Stimulated activated CD4-positive, alpha-beta T cell treated with anti-CD3 and anti-CD28 coated beads, TNF-alpha, amount 100 ng/mL, for 1 hour (primary cell): ENCODE measurements at regions not wholly inside any gene's neighbourhood (a gene's known extent, or its start where the extent isn't known, plus 50 kb on each side); places are given as distances from the start of the nearest gene placed in this dataset.
A peak's percentile ranks its signal among the peaks of the same experiment; 100 is the strongest.

Experiments used
- DNase-seq, 3 donors: peaks; one replicate each; pipeline ENCODE4 v3.0.0-alpha.2; 2020; ENCODE audit warnings: low read depth in 3 of 3, low spot score in 1 of 3

DNA sequence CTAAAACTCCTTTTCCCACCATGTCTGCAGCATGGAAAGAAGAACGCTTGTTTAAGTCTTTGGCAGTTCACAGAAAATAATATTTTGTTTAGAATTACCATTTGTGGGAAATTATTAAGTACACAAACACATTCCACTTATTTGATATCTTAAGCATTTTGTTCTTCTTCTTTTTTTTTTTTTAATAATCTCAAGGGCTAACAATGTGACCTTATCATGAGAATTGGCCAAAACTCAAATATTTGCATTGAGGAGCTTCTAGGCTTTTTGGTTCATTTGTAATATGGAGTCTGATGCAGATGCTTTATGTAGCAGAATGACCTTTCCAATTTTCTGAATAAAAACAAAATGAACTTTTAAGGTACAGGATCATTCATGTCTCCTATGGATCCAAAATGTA lies 555.0 kb downstream of the ZEB2 start:
- no peak for DNase-seq

DNA sequence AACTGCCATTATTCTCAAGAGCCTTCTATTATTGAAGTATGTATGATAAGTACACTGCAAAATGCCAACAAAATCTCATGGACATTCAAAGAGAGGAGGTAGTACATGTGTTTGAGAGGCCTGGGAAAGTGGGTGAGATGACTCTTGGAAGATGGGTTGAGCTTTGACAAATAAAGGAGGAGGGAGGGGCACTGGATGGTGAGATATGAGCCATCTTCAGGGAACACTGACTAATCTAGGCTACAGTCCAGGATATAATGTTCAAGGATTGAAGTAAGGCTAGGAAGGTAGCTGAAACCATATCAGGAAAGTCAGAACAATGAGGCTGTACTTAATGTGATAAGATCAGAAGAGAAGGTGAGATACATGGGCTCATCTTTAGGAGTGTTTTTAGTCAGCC lies 559.7 kb downstream of the ZEB2 start:
- no peak for DNase-seq

DNA sequence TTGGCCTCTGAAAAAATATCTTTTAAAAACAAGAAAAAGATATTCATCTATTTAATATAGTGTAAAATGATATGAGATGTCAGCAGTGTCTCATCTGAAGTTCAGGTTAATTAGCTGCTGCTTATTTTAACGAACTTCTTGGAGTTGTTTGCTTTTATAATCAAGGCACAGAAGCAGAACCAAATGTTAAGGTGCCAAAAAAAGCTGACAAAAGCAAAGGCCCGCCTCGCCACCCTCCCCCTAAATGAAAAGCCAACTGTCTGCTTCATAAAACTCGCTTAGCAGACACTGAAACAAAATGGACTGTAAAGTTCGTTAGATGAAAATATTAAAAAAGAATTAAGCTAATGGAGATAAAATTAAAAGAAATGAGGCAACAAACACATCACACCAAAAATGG lies 562.6 kb downstream of the ZEB2 start:
- no peak for DNase-seq

DNA sequence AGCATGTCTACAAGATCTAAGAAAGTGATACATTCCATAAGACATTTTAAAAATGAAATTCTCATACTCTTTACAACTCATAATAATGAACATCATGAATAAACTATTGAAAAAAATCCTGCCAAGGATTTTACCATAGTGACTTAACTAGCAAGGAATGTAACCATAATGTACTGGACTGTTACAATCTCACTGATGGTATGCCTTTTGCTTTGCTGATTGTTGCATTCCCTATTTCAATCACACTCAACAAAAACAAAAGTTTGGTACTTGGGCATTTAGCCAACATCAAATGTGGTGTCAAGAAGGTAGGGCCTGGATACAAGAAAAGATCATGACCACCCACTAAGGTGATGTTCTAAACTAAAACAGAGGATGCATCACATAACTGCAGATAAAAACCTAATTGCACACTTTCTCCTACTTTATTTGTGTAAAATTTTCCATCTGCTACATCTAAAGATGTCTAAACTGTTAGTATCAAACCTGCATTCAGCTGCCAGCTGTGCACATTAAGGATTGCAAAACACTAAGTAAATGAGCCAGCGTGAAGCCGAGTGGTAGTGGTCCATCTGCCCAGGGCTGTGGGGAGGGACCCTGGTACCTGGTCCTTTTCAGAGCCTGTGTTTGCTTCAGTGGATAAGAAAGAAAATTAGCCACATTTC lies 564.4 kb downstream of the ZEB2 start:
- DNase-seq, result no peak

DNA sequence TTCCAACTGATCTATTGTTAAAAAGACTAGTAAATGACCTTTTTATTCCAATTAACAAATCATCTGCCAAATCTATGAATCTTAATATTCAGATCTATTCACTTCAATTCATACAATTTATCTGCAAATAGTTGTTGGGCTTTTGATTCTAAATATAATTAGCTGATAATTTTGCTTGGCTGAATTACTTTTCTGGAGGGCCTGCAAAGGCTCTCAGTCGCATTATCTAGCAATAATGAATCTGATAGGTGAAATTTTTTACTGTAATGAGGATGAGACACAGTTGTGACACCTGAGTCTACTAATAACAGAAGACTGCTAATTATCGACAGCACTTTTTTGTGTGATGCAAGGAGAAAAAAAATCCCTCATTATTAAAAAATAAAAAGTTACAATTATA lies 565.1 kb downstream of the ZEB2 start:
- no peak for DNase-seq

DNA sequence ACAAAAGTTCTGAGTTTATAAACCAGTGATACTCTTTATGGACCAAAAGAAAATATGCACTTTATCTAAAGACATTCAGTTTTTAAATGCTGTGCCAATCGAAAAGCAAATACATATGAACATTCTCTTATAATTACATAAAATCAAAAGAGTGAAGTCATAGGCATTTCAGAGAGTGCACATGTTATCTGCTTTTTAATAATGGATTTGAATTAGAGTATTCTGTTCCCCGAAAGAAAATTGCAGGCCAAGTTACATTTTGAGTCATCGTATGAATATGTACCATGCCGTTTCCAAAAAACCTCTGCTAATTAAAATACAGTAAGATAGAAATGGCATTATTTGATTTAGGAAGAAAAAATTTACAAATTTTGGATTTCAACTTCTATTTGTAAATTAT lies 565.7 kb downstream of the ZEB2 start:
- DNase-seq, result no peak

DNA sequence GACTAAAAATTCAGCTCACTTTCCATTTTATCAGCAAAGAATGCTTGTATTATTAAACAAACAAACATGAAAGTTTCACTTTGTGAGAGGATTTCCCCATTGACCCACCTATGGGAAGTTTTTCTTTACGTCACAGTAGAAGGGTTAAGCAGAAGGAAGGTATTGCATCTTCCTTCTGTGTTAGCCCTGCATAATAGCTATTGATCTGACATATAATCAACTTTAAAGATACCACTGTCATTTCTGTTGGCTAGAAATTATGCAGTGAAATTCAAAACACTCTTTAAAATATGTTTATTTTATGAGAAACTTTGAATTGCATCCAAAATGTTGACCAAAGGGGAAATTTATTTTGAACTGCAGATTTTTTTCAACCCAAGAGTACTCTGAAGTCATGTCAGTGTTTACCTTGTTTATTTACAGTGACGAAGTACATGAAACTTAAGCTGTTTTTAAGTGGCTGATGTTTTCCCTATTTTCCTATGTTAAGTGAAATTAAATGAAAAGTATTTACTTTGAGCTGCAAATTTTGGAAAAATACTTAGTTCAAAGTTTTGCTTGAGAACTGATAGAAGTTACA lies 566.4 kb downstream of the ZEB2 start:
- no peak for DNase-seq

DNA sequence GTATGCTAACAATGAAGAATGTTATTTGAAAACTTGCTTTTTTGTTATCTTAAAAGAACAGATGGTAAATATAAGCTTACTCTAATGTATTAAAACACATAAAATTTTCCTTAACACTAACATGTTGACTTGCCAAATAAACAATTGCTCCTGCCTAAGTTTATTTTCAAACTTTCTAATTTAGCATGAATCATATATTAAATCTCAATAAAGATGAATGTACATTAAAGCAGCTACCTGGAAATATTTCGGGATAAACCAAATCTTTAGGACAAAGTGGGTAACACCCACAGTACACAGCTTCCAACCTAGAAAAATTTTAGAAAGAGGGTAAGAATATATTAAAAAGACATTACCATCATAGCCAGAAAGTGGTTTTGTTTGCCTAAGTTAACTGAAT lies 567.4 kb downstream of the ZEB2 start:
- no peak for DNase-seq

DNA sequence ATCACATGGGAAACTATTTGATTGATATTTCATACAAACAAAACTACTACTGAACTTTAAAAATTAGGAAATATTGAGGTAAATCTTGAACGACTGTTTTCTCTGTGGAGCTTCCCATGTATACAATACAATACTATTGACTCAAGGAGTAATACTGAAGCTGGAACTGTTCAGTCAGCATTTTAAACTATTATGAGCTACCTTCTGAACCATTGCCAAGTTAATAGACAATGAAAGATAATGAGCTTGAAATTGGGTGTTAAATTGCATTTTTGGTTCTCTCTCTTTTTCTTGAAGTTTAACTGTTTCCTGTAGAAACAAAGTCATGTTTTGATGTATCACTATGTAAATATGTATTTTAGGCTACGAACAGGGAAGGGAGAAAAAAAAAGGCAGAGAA lies 569.2 kb downstream of the ZEB2 start:
- no peak for DNase-seq

DNA sequence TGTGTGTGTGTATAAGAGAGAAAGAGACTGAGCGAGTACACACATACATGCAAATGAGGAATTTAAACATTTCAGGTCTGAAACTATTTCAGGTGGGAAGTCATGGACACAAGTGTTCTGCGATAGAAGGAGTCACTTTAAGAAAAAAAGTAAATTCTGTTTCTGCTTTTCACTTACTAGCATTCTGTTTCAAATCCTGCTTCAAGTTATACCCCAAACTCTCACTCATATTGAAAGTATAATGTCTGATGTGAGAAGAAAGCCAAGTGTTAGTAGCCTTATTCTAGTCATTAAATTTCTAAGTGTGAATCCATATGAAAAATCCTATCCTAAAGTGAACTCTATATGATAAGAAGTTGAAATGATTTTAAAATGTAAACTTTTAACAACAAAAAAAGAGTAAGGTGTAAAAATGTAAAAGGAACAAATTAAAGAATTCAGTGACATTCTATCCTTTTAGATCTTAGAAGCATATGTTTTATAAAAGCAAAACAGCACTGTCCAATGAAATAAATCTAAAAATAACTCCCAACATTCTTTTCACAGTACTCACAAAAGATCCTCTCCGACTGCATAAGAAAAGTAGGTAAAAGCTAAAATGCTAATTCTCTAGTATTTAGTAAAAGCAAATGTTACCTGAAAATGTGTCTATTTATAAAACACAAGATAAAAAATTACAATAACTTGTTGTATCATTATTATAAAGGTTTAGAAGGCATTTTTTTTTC lies 570.6 kb downstream of the ZEB2 start:
- no peak for DNase-seq

DNA sequence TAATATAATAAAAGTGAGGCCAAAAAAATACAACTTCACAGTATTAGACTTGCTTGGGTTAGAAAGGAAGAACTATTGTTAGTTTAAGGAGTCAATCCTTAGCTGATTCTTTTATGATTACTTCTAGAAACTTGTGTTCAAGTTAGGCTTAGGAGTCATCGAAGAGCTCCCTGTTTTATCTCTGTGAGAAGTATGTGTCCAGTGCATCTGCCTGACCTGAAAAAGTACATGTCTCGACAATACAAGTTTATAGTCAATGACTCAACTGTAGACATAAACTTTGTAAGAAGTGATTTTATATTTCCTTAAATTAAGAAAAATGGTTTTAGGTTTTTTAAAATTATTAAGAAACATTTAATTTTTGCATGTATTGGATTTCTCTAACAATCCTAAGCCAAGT lies 571.2 kb downstream of the ZEB2 start:
- no peak for DNase-seq

DNA sequence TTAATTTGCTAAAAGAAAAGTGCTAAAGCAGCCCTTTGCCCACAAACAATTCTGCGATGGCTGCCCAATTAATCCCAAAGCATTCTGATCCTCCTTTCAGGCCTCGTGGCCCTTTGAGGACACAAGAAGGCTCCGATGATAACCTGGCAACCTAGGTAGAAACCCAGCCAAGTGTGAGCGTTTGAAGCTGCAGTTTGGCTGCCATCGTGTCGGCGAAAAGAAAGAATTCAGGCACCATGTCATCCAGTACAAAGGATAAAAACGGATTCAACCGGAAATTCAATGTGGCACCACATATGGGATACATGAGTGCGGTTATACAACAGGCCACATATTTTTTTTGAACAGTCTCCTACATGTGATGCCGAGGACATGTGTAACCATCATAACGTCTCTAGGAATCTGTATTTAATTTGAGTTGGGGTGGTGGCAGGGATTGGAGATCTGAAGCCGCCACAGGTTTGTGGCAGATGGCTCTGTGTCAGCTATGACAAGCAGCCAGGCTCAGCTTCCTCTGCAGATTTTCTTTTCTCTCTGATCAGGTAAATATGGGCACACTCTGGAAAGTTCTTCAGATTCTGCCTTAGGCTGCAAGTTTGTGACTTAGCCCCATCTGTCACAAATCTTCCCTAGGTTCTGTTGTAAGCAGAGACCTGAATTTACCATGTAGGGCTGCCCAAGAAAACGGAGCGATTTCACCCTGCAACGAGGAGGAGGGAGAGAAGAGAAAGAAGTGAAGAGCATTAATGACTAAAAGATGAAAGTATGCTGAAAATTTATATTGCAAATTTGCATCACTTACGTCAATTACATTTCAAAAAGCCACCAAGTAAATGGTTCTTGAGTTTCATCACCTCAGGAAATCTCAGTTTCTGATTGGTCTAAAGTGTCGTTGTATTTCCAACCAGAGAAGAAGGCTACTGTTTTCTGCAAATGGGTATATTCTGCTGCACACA lies 573.2 kb downstream of the ZEB2 start:
- no peak for DNase-seq

DNA sequence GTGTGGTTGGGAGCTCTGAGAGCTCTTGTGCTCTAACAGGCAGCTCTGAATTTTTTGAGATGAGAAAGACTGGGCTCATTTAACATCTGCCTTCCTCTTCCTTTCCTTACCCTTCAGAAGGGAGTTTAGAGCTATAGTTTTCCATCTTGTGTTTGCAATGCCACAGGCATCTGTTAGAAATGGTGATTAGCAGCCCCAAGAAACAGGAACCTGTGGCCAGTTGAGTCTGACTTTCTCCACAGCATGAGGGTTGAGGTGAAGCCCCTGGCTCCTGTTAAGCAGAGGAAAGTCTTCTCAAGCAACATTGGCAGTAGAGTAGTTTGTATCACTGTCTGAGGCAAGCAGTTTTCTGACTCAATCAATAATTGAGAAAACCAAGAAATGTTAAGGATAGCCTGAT lies 577.4 kb downstream of the ZEB2 start:
- no peak for DNase-seq

DNA sequence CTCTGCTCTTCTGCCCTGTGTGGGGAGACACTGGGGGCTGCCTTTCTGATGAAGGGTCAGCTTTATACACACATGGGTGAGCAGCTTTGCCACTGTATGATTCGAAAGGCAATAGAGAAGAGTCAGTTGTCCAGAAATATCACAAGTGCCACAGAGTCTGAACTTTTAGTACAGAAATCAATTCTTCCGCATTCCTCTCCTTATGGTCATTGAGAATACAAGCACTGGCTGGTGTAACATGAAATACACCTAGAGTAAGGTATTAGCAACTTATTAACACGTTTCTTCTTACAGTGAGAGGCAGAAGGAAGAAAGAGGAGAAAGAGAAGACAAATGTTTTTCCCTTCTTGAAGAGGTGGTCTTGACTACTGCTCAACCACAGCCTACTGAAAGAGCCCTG lies 579.2 kb downstream of the ZEB2 start:
- DNase-seq, result no peak

DNA sequence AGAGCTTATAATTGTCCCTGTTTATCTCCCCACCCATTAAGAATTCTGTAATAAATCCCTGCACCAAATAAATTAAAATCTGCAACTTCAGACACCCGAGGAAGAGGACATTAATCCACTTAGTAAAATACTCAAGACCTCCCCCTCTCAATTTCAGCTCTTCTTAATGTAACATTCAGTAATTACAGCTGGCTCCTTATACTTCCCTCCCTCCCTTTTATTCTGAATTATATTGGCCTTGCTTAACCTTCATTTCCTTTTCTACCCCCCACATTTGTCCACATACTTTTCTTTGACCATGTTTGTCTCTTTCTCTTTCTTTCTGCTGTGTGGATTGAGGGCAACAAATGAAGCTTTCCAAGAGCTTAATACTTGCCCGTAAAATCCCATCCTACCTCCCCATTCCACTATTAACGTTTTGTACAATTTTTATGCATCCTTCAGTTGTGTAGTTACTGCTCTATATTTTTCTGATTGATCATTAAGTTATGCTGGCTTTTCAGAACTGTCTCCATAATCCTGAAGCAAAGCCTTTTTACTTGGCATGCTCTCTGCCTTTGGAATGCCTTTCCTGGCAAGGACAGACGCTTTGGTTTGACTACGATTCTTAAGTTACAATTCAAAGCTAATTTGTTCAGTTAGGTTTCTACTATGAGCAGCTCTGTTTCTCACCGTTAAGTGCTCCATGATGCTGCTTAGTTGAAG lies 580.1 kb downstream of the ZEB2 start:
- no peak for DNase-seq

DNA sequence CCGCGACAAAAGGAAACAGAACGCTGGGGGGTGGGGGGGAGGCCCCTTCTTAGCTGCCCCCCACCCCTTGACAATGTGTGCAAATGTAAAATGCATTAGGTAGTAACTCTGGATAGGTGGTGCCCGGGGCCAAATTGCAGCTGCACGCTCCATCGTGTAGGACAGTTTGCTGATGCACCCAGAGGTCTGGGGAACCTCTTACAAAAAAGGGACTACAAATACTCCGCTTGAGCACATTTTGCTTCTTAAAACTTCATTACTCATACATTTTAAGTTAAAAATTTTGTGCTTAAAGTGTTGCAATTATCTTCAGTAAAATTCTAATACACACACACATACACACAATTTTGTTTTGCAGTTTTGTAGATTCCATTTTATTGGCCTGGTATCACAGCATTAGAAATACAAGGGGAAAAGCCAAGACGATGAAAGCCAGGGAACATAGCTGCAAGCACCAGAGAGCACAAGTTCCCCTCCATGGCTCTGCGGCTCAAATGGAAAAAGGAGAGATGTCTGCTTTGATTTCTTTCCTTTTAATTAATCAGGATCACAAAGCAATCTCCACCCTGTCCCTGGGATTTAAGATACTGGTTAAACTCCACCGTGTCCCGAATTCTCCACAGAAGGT lies 582.1 kb downstream of the ZEB2 start:
- no peak for DNase-seq

DNA sequence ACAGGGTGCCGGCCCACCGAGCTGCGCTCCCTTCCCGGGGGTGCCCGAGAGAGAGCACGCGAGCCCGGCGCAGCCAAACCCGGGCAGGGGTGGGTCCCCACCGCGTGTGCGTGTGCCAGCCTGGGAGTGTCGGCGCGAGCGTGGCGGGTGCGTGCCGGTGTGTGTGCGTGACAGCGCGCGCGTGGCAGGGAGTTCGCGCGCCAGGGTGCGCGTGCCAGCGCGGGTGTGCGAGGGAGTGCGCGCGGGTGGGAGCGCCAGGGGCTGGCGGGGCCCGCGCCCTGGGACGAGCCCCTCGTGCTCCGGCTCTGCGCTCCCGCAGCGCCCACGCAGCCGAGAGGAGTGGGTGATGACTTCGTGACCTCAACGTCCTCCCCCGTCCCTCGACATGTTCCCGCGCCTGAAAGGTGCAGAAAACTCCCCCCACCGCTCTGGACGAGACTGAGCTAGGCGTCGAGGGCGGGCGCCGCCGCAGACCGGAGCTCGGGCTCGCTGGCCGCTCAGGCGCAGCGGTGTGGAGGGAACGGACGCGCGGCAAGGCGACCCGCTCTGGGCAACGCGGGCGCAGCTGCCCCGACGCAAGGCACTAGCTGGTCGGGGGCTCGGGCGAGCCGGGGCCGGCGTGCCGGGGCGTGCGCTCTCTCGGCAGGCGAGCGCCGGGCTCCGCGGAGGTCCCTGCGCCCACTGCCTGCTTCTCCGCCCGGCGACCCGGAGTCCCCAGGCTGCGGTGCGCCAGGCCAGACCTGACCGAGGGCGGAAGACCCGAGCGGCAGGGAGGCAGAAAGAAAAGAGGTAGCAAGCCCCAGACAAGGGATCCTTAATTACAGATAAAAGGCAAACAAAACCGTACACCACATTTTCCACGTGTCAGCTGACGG lies 582.8 kb downstream of the ZEB2 start:
- DNase-seq, result peak in 1 of 3 donors; percentile 2

DNA sequence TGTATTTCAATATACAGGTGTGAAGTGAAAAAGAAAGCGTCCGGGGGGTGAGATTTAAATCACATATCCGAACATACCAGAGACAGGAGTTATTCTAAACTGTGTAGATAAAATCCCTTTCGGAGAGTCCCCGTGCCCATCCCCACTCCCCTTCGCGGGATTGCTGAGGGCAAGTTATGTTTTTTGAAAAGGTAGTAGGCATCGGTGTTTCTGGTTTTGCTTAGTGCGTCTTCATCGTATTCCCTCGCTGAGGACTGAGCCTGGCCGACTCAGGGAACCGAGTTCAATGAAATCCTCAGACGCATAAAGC lies 583.4 kb downstream of the ZEB2 start:
- DNase-seq, result no peak

DNA sequence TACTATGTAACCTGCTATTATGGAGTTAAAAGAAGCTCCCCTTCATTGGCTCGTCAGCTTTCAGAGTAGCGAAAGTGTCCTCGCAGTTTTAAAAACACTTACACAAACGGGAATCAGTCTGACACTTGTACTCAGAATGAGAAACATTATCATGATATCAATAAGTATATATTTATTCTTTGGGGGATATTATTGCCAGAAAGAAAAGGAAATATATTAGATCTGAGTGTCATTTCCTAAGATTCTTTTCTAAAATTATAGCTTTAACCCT lies 584.5 kb downstream of the ZEB2 start:
- no peak for DNase-seq
